Activated CD4-positive, alpha-beta T cell treated with anti-CD3 and anti-CD28 coated beads, Interleukin-2, Interleukin-6, amounts not matched to agents 100 ng/mL and 50 ng/mL, durations not matched to agents 16 hours and 8 hours (primary cell): ENCODE measurements at regions not wholly inside any gene's neighbourhood (a gene's known extent, or its start where the extent isn't known, plus 50 kb on each side); places are given as distances from the start of the nearest gene placed in this dataset.
A peak's percentile ranks its signal among the peaks of the same experiment; 100 is the strongest.
"Not testable (repeated sequence)": the region's sequence is repeated elsewhere in the genome, so short reads cannot be mapped to it uniquely, and the experiment has no call there.

Experiments
- DNase-seq: peaks from one replicate; pipeline ENCODE4 v3.0.0-alpha.2; 2020

DNA sequence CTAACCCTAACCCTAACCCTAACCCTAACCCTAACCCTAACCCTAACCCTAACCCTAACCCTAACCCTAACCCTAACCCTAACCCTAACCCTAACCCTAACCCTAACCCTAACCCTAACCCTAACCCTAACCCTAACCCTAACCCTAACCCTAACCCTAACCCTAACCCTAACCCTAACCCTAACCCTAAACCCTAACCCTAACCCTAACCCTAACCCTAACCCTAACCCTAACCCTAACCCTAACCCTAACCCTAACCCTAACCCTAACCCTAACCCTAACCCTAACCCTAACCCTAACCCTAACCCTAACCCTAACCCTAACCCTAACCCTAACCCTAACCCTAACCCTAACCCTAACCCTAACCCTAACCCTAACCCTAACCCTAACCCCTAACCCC is 80.6 kb upstream of the PLEKHG4B start:
- DNase-seq: not testable (repeated sequence)

- DNase-seq: no peak
Measured at GRCh38 chr5:11898-12297, 80.1 kb upstream of the PLEKHG4B start.

GRCh38 chr5:13234-13633 is 78.7 kb upstream of the PLEKHG4B start:
- DNase-seq: no peak

GRCh38 chr5:14676-15075 is 77.3 kb upstream of the PLEKHG4B start:
- not testable (repeated sequence) for DNase-seq

- not testable (repeated sequence) for DNase-seq
Measured at GRCh38 chr5:20276-20675, 71.7 kb upstream of the PLEKHG4B start.

- peak; percentile 4 for DNase-seq
Measured at GRCh38 chr5:21654-22233, 70.2 kb upstream of the PLEKHG4B start.

- DNase-seq: not testable (repeated sequence)
Measured at GRCh38 chr5:23907-24306, 68.1 kb upstream of the PLEKHG4B start.

GRCh38 chr5:25067-25466 is 66.9 kb upstream of the PLEKHG4B start:
- DNase-seq: not testable (repeated sequence)

GRCh38 chr5:30131-30530 is 61.8 kb upstream of the PLEKHG4B start:
- DNase-seq: no peak

DNA sequence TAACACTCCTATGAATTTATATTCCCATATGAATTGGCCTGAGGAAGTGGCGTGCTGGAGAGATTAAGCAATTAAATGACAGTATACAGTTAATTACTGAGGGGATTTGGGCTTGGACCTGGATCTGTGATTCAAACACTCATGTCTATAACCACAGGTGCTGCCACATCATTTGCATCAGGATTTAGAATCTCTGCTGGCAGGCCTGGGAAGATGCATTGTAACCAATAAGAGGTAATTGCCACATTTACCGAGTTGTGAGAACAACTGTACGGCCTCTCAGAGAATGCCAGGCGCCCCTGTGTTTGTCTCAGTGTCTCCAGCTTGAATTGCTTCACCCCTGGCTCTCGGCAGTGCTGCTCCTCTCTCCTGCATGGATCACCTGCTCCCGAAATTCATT is 61.4 kb upstream of the PLEKHG4B start:
- not testable (repeated sequence) for DNase-seq

- no peak for DNase-seq
Measured at GRCh38 chr5:32165-32564, 59.8 kb upstream of the PLEKHG4B start.

DNA sequence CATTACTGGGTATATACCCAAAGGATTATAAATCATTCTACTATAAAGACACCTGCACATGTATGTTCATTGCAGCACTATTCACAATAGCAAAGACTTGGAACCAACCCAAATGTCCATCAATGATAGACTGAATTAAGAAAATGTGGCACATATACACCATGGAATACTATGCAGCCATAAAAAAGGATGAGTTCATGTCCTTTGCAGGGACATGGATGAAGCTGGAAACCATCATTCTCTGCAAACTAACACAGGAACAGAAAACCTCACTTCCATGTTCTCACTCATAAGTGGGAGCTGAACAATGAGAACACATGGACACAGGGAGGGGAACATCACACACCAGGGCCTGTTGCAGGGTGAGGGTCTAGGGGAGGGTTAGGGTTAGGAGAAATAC is 56.4 kb upstream of the PLEKHG4B start:
- not testable (repeated sequence) for DNase-seq

DNA sequence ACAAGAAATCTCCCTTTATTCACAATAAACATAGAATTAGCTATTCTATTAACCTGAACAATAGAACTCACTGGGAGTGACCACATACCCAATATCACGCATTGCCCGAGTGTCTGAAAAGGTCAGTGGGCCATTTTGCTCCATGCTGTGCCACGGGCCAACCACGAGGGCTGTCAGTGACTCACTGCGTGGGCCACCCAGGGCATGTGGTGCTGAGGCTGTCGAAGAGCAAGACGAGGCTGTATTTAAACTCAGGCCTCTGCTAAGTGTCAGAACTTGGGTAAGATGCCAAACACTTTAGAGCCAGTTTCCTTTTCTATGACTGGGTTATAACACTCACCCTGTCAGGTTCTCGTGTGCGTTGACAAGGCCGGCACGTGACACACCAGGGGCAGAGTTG is 54.8 kb upstream of the PLEKHG4B start:
- DNase-seq: not testable (repeated sequence)

DNA sequence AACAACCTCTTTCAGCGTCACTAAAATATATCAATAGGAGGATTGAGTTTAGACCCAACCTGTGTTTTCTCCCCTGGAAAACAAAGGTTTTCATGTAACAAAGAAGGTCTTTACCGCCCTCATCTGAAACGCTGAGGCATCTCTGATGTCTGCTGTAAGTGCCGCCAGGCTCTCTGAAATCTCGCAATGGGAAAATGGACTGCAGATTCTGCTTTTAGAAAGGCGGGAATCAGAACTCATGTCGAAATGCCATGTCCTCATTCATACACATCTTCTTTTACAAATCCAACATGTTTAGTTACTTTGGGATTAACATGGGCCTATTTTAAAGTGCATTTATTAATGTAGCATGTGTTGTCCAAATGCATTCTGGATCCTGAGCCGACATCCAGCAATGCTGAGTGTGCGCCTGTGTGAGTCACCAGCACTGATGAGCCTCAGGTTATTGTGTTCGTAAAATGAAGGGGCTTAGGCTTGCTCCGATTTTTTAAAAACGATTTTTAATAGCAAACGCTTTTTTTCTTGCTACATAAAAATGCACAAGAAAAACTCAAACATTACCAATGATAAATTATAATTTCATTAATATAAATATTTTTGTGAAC is 51.9 kb upstream of the PLEKHG4B start:
- no peak for DNase-seq
